Stimulated activated CD8-positive, alpha-beta memory T cell treated with anti-CD3 and anti-CD28 coated beads, Interleukin-4, amount 100 ng/mL, for 48 hours (primary cell): ENCODE measurements at regions not wholly inside any gene's neighbourhood (a gene's known extent, or its start where the extent isn't known, plus 50 kb on each side); places are given as distances from the start of the nearest gene placed in this dataset.

Experiments
- DNase-seq: peaks from one replicate; pipeline ENCODE4 v3.0.0-alpha.2; 2020

GRCh38 chr22:44611880-44612496 is 90.0 kb upstream of the PRR5 start:
- DNase-seq = no peak

DNA sequence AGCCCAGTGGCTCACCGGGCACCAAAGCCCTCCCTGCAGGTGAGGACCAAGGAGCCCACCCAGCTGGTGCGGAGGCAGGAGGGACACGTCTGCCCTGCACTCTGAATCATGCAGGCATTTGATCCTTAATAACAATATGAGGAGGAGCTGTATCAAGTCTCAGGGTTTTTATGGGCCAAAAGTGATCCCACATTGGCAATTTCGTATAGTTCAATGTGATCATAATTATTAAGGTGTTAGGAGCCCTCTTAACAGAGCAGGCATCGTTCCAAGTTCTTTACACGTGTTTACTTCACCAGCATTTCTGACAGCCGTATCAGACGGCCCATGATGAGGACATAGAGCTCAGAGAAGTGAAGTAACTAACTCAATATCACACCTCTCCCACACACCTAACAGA is 91.9 kb upstream of the PRR5 start:
- no peak for DNase-seq

GRCh38 chr22:44609400-44609988 is 92.5 kb upstream of the PRR5 start:
- no peak for DNase-seq

GRCh38 chr22:44608597-44609399 is 93.2 kb upstream of the PRR5 start:
- DNase-seq = no peak

GRCh38 chr22:44606126-44606525 is 95.9 kb upstream of the PRR5 start:
- no peak for DNase-seq

DNA sequence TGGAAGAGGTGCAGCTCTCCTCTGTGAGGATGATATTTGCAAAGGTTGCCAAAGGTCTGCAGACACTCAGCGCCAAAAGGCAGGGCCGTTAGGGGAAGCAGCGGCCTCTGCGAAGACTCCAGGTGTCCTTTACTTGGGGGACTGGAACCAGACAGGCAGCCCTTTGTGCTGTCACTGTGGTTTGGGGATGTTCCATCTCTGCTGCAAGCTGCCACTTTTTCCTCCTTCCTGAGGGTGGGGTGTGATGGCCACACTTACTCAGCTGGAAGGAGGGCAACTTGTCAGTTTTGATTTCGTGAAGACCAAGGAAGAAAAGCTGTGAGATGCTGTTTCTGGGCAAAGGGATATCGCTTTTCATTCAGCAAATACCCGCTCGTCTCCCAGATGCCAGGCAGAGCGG is 96.5 kb upstream of the PRR5 start:
- no peak for DNase-seq

DNA sequence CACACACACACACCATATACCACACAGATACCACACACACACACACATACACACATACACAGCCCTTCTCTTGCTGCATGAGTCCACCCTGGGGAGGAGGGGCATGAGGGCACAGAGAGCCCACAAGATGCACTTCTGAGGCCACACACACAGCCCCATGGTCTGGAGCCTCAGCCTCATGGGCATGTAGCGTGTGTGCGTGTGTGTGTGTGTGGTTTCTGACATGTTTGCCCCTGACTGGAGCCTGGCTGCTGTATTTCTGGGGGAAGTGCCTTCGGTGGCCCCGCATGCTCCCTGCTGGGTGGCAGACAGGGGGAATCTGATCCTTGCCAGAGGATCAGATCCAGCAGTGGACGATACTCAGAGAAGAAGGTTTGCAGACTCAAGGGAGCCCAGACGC is 97.0 kb upstream of the PRR5 start:
- no peak for DNase-seq

- no peak for DNase-seq
Measured at GRCh38 chr22:44604455-44604854, 97.5 kb upstream of the PRR5 start.

- DNase-seq = no peak
Measured at GRCh38 chr22:44603767-44604166, 98.2 kb upstream of the PRR5 start.

DNA sequence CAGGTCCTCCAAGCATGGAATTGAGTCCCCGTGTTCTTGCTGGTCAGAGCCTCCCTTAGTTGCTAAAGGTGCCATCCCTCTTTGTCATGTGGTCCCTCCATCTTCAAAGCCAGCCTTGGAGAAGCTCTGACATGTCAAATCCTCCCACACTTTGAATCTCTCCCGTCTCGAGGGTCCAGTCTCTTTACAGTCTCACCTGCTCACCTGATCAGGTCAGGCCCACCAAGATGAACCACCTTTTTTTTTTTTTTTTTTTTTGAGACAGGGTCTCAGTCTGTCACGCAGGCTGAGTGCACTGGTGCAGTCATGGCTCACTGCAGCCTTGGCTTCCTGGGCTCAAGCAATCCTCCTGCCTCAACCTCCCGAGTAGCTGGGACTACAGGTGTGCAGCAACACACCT is 100.3 kb upstream of the PRR5 start:
- no peak for DNase-seq

DNA sequence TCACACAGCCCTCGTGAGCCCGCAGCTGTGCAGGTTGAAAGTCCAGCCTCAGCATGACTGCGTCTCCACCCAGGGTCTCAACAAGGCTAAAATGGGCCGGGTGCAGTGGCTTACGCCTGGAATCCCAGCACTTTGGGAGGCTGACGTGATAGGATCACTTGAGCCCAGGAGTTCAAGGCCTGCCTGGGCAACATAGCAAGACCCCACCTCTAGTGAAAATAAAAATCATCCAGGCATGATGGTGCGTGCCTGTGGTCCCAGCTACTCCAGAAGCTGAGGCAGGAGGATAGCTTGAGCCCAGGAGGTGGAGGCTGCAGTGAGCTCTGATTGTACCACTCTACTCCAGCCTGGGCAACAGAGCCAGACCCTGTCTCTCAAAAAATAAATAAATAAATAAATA is 100.8 kb upstream of the PRR5 start:
- DNase-seq = no peak

- DNase-seq = no peak
Measured at GRCh38 chr22:44600207-44600785, 101.7 kb upstream of the PRR5 start.

GRCh38 chr22:44599500-44600140 is 101.6 kb upstream of the RTL6 start:
- no peak for DNase-seq

DNA sequence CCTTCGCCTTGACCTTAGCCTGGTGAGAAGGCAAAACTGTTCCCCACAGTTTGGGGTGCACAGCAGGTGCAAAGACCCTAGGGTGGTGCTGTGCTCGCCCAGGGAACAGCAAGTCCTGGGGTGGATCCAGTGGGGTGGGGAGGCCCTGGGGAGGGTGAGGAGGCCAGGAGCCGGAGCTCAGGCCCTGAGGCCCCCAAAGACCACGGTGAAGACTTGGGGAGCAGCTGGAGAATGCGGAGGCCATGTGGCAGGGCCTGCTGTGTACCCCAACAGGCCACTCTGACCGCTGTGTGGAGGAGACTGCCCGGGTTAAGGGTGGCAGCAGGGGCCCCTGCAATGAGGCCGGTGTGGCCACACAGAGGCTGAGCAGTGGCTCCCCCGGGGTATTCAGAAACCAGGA is 101.1 kb upstream of the RTL6 start:
- DNase-seq = no peak

DNA sequence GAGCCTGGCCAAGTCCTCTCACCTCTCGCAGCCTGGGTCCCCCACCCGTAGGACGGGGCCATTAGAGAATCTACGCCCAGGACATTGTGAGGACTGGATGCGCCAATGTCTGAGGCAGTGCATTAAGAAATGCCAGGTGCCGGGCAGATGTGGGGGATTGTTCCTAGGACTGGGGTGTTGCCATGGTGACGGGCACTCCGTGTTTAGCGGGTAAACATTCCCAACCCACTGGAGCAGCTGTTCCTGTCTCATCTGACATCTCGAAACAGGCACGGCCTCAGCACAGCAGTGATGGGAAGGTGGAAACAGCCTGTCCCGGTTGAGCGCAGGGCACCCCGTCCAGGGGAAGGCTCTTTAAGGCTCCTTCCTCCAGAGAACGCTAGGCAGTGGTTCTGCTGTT is 99.6 kb upstream of the RTL6 start:
- DNase-seq = no peak

- no peak for DNase-seq
Measured at GRCh38 chr22:44596396-44597125, 98.5 kb upstream of the RTL6 start.

GRCh38 chr22:44595841-44596341 is 97.9 kb upstream of the RTL6 start:
- DNase-seq = peak; percentile 36

DNA sequence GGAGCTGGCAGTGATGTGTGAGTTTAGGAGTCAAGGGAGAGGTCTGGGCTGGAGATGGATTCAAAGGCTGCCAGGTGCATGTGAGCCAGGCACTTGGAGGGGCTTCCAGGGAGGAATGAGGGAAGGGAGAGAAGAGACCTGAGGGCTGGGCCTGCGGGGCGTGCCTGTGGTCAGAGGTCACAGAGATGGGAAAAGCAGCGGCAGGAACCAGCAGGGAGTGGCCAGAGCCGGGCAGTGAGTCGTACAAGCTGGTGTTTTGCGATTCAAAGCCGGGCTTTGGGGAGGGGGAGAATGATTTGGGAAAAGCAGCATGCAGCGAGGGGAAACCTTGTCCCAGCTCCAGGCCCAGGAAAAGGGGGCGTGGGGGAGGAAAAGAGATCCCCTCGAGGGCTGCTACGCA is 96.9 kb upstream of the RTL6 start:
- DNase-seq = no peak

DNA sequence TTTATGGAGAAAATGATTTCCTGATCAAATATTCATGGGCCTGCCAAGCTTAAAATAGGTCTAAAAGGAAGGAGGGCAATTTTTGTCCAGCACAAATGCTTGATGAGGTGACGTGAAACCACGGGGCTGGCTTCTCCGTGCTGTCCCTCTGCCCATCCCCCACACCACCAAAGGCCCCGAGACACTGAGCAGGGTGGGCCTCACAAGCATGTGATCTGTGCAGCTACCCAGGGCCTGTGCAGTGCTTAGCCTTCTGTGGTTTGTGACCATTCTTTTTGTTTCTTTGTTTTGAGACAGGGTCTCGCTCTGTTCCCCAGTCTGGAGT is 94.8 kb upstream of the RTL6 start:
- no peak for DNase-seq

DNA sequence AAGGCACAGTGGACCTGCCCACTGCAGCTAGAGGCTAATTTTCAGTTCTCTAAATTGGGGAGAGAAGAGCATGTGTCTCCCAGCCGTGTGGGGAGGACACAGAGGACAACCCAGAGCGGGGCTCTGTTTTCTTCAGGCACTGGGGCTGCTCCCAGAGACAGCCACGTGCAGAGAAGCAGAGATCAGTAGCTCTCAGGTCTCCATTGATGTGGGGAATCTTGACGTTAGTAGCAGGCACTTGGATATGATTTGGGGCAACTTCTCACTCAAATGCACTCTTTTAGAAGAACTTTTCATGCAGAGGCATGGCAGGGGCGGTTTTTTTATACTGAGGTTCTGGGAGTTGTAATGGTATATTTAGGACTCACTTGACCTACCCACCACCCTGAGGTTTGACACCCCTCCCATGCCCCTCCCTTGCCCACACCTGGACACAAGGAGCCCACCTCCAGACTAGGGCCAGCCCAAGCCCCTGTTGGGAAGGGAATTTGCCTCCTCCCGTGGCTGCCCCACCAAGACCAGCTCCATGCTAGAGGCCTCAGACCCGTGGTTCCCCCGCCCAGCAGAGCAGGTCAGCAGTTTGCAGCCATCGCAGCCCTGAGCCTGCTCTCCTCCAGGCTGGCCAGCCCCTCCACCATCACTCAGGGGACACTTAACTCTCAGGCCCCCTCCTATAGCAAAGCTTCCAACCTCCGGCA is 94.2 kb upstream of the RTL6 start:
- no peak for DNase-seq

DNA sequence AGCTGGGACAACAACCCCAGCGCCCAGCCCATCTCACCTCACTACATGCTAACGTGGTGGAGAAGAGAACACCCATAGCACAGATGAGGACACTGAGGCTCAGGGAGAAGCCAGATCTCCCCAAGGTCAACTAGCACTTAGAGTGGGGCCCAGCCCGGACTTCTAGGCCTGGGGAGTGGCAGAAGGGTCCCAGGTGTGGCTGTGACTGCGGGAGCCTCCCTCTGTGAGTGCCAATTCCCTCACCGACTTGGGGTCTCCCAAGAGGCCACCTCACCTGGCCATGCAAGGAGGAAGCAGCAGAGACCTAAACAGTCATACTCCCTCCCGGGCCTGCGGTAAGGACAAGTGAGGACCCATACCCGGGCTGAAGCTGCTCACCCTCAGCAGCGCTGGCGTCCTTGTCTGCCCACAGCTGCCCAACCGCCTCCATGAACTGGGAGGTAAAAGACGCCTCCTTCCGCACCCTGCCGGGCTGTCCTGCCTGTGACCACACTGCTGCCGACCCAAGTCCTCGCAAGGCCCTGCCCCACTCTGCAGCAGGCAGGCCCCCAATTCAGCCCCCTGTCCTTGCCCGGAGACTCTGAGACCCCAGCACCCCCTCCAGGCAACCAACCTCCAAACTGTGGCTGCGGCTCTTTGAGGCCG is 93.2 kb upstream of the RTL6 start:
- no peak for DNase-seq

GRCh38 chr22:44590291-44590690 is 92.3 kb upstream of the RTL6 start:
- no peak for DNase-seq
